ENCODE measurements at regions not wholly inside any gene's neighbourhood (a gene's known extent, or its start where the extent isn't known, plus 50 kb on each side); places are given as distances from the start of the nearest gene placed in this dataset.

DNA sequence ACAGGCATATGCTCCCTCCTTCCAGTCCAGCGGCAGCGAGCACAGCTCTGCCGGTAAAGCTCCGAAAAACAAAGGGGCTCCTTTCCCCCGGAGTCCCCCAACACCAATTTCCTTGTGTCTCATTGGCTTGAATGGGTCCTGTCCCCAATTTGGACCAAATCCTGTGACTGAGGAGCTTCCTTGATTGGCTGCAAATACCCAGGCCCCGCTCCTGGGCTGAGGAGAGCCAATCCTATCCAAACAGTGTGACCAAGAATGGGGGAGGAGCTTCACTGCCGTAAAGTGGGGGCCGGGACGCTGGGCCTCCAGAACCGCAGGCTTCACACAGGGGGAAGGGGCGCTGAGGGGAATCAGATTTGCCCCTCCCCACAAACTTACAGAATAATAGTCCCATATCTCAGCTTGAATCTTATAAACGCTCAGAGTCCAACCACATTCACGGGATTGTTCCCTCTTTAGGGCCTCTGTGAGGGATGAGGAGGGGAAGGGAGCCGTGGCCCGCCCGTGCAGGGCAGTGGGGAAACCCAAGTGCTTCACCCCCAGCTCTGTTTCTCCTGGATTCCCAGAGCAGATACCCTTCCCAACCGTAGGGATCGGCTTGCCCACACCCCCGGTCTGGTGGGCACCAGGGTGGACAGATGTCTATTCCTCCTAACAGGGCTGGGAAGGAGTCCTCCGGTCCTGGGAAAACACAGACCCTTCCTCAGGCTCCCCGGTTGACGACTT, 141.0 kb upstream of the MLN start:
- TF ChIP-seq, protein P1, sequence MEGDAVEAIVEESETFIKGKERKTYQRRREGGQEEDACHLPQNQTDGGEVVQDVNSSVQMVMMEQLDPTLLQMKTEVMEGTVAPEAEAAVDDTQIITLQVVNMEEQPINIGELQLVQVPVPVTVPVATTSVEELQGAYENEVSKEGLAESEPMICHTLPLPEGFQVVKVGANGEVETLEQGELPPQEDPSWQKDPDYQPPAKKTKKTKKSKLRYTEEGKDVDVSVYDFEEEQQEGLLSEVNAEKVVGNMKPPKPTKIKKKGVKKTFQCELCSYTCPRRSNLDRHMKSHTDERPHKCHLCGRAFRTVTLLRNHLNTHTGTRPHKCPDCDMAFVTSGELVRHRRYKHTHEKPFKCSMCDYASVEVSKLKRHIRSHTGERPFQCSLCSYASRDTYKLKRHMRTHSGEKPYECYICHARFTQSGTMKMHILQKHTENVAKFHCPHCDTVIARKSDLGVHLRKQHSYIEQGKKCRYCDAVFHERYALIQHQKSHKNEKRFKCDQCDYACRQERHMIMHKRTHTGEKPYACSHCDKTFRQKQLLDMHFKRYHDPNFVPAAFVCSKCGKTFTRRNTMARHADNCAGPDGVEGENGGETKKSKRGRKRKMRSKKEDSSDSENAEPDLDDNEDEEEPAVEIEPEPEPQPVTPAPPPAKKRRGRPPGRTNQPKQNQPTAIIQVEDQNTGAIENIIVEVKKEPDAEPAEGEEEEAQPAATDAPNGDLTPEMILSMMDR (IDR thresholded peaks at IDR 0.05; ENCODE audit: low read depth, low read length, poor library complexity, severe bottlenecking): no peak
- TF ChIP-seq EZH2phosphoT487 (IDR thresholded peaks at IDR 0.05; ENCODE audit: borderline replicate concordance, low read length): no peak
